Neural cell (in vitro differentiated cells): ENCODE measurements at regions not wholly inside any gene's neighbourhood (a gene's known extent, or its start where the extent isn't known, plus 50 kb on each side); places are given as distances from the start of the nearest gene placed in this dataset.

Source experiments
- H2AFZ ChIP-seq: fragments of 200-600, 300-800 bp; sonication (generic), shearing (Covaris generic); 2 replicates; pipeline ENCODE4 v1.6.0; 2014; ENCODE audit warnings: low read depth, mild to moderate bottlenecking, antibody characterized with exemption, low read length, moderate library complexity
- H3F3A ChIP-seq: fragments of 200-600 bp; shearing (Covaris generic); 2 replicates; pipeline ENCODE4 v1.6.1; 2016; ENCODE audit warnings: mild to moderate bottlenecking, moderate library complexity, mixed read lengths, antibody characterized with exemption, low read length; ENCODE audit not compliant: insufficient read depth, poor library complexity, severe bottlenecking
- H3K27ac ChIP-seq: fragments of 200-600, 300-800 bp; sonication (generic), shearing (Covaris generic); 2 replicates; pipeline ENCODE4 v1.5.1; 2014; ENCODE audit warnings: mild to moderate bottlenecking, low read length, moderate library complexity
- H3K27me3 ChIP-seq: fragments of 300-800, 200-600 bp; sonication (generic), shearing (Covaris generic); 2 replicates; pipeline ENCODE4 v1.6.0; 2014; ENCODE audit warnings: mild to moderate bottlenecking, low read depth, low read length, moderate library complexity; ENCODE audit not compliant: insufficient read depth
- H3K36me3 ChIP-seq: fragments of 300-800, 200-600 bp; sonication (generic), shearing (Covaris generic); 2 replicates; pipeline ENCODE4 v1.5.1; 2014; ENCODE audit warnings: mild to moderate bottlenecking, antibody characterized with exemption, low read length, moderate library complexity; ENCODE audit not compliant: insufficient read depth
- H3K4me2 ChIP-seq: fragments of 300-800, 200-600 bp; sonication (generic), shearing (Covaris generic); 2 replicates; pipeline ENCODE4 v1.6.0; 2014; ENCODE audit warnings: mild to moderate bottlenecking, low read length
- H3K4me3 ChIP-seq: fragments of 300-800, 200-600 bp; sonication (generic), shearing (Covaris generic); 2 replicates; pipeline ENCODE4 v1.5.1; 2014; ENCODE audit warnings: mild to moderate bottlenecking, low read length, moderate library complexity
- H3K79me2 ChIP-seq: fragments of 200-600 bp; shearing (Covaris generic); replicated peaks from 2 replicates; pipeline ENCODE4 v1.6.0; 2014; ENCODE audit warnings: mild to moderate bottlenecking, low read length, moderate library complexity; ENCODE audit not compliant: insufficient read depth
- H3K9ac ChIP-seq: fragments of 300-800, 200-600 bp; sonication (generic), shearing (Covaris generic); 2 replicates; pipeline ENCODE4 v1.6.1; 2016; ENCODE audit warnings: mild to moderate bottlenecking, low read length, mixed read lengths
- H3K9me2 ChIP-seq: fragments of 200-600 bp; shearing (Covaris generic); 2 replicates; pipeline ENCODE4 v1.6.1; 2016; ENCODE audit warnings: mild to moderate bottlenecking, low read length, mixed read lengths; ENCODE audit not compliant: insufficient read depth
- H3K9me3 ChIP-seq: fragments of 200-600, 300-800 bp; sonication (generic), shearing (Covaris generic); 2 replicates; pipeline ENCODE4 v1.6.1; 2016; ENCODE audit warnings: mild to moderate bottlenecking, mixed run types, low read length, moderate library complexity, mixed read lengths
- H4K20me1 ChIP-seq: fragments of 200-600 bp; shearing (Covaris generic); 2 replicates; pipeline ENCODE4 v1.6.1; 2016; ENCODE audit warnings: mild to moderate bottlenecking, mixed run types; ENCODE audit not compliant: insufficient read depth
- CTCF ChIP-seq: fragments of 450-650 bp; IDR thresholded peaks from 2 replicates; pipeline ENCODE4 v1.5.1; 2014; ENCODE audit warnings: antibody characterized with exemption, mild to moderate bottlenecking, moderate library complexity; ENCODE audit not compliant: poor library complexity, severe bottlenecking
- EP300 ChIP-seq: fragments of 450-650 bp; conservative IDR thresholded peaks from 2 replicates; pipeline ENCODE4 v1.6.1; 2014; ENCODE audit warnings: antibody characterized with exemption, mild to moderate bottlenecking, moderate library complexity; ENCODE audit not compliant: poor library complexity, severe bottlenecking
- EZH2 ChIP-seq: fragments of 200-600, 300-800 bp; shearing (Covaris generic), sonication (generic); IDR thresholded peaks from 2 replicates; pipeline ENCODE4 v1.6.1; 2014; ENCODE audit warnings: antibody characterized with exemption, low read length, borderline replicate concordance, mild to moderate bottlenecking; ENCODE audit not compliant: insufficient read depth, poor library complexity, severe bottlenecking
- MXI1 ChIP-seq: fragments of 450-650 bp; conservative IDR thresholded peaks from 2 replicates; pipeline ENCODE4 v1.6.1; 2014; ENCODE audit warnings: antibody characterized with exemption, mild to moderate bottlenecking; ENCODE audit not compliant: poor library complexity, severe bottlenecking
- POLR2AphosphoS5 ChIP-seq: IDR thresholded peaks from 2 replicates; pipeline ENCODE4 v1.6.1; 2012
- RAD21 ChIP-seq: fragments of 450-650 bp; conservative IDR thresholded peaks from 2 replicates; pipeline ENCODE4 v1.6.1; 2014; ENCODE audit warnings: antibody characterized with exemption, mild to moderate bottlenecking, moderate library complexity
- REST ChIP-seq: IDR thresholded peaks from 2 replicates; pipeline ENCODE4 v1.6.1; 2012; ENCODE audit warnings: borderline replicate concordance
- SMC3 ChIP-seq: fragments of 450-650 bp; conservative IDR thresholded peaks from 2 replicates; pipeline ENCODE4 v1.6.1; 2014; ENCODE audit warnings: antibody characterized with exemption, mild to moderate bottlenecking, moderate library complexity; ENCODE audit not compliant: poor library complexity
- TAF1 ChIP-seq: IDR thresholded peaks from 2 replicates; pipeline ENCODE4 v1.6.1; 2012; ENCODE audit warnings: low read depth

- Histone ChIP-seq H2AFZ (no peak overlapping the region), H3K79me2 (no peaks in the 10 kb centered on the region), H3K27me3 (no peaks in the 10 kb centered on the region), H3K9me3 (no peaks in the 10 kb centered on the region), H3K9me2 (no peaks in the 10 kb centered on the region), H3K4me3 (no peak overlapping the region), H4K20me1 (no peaks in the 10 kb centered on the region), H3K9ac (no peak overlapping the region), H3F3A (no peaks in the 10 kb centered on the region), H3K4me2 (no peak overlapping the region), H3K36me3 (no peaks in the 10 kb centered on the region), H3K27ac (no peak overlapping the region)
- TF ChIP-seq SMC3 (no peak), CTCF (no peak), EP300 (no peak), REST (no peak), MXI1 (no peak), RAD21 (no peak)
Observed at GRCh38 chr9:32292611-32293010, 91.8 kb upstream of the ACO1 start.

GRCh38 chr9:32293091-32293490 is 91.4 kb upstream of the ACO1 start:
- no peaks in the 10 kb centered on the region for H3K27me3 ChIP-seq
- H4K20me1 ChIP-seq, result no peaks in the 10 kb centered on the region
- H3K9ac ChIP-seq, result no peak overlapping the region
- H3K79me2 ChIP-seq, result no peaks in the 10 kb centered on the region
- H3K4me3 ChIP-seq, result no peak overlapping the region
- no peak overlapping the region for H3K27ac ChIP-seq
- no peaks in the 10 kb centered on the region for H3K36me3 ChIP-seq
- H3F3A ChIP-seq, result no peaks in the 10 kb centered on the region
- TF ChIP-seq TAF1 (no peak), REST (no peak), CTCF (no peak), EP300 (no peak), MXI1 (no peak), SMC3 (no peak), EZH2 (no peak), RAD21 (no peak), POLR2AphosphoS5 (no peak)
- no peaks in the 10 kb centered on the region for H3K9me3 ChIP-seq
- no peak overlapping the region for H2AFZ ChIP-seq
- H3K4me2 ChIP-seq, result no peak overlapping the region
- H3K9me2 ChIP-seq, result no peaks in the 10 kb centered on the region
